ENCODE measurements at regions not wholly inside any gene's neighbourhood (a gene's known extent, or its start where the extent isn't known, plus 50 kb on each side); places are given as distances from the start of the nearest gene placed in this dataset.
"Not testable (repeated sequence)": the region's sequence is repeated elsewhere in the genome, so short reads cannot be mapped to it uniquely, and the experiment has no call there.

- ATAC-seq: no peak
- peaks cover 2% of the 10 kb centered on the region for H3K9me3 Mint-ChIP-seq
- no peaks in the 10 kb centered on the region for H3K36me3 Mint-ChIP-seq
These were observed 372.1 kb upstream of the FAR2 start for GRCh38 chr12:28776913-28777422.

GRCh38 chr12:28777603-28778365 lies 371.3 kb upstream of the FAR2 start:
- Mint-ChIP-seq H3K36me3 (no peaks in the 10 kb centered on the region), H3K4me3 (no peak overlapping the region), H3K9me3 (no peaks in the 10 kb centered on the region), H3K4me1 (peaks cover 7% of the 10 kb centered on the region), H3K27ac (no peak overlapping the region)
- DNase-seq (ENCODE audit: low spot score in 2 of 2): no peak
- ATAC-seq: peak; percentile 80

More at GRCh38 chr12:28776913-28777422, 372.1 kb upstream of the FAR2 start:
- no peak overlapping the region for H3K4me3 Mint-ChIP-seq
- peaks cover 1% of the 10 kb centered on the region for H3K4me1 Mint-ChIP-seq
- no peak for DNase-seq (ENCODE audit: low spot score in 2 of 2)
- H3K27ac Mint-ChIP-seq: no peak overlapping the region

GRCh38 chr12:28780096-28780495 lies 369.0 kb upstream of the FAR2 start:
- ATAC-seq (peak; percentile 58), DNase-seq (ENCODE audit: low spot score in 2 of 2) (no peak)
- no peak overlapping the region for H3K27ac Mint-ChIP-seq
- no peak overlapping the region for H3K4me3 Mint-ChIP-seq
- no peaks in the 10 kb centered on the region for H3K36me3 Mint-ChIP-seq
- H3K4me1 Mint-ChIP-seq: peaks cover 7% of the 10 kb centered on the region
- H3K9me3 Mint-ChIP-seq: no peaks in the 10 kb centered on the region

GRCh38 chr12:28780960-28781359 lies 368.1 kb upstream of the FAR2 start:
- Mint-ChIP-seq H3K9me3 (no peaks in the 10 kb centered on the region), H3K4me3 (no peak overlapping the region), H3K36me3 (no peaks in the 10 kb centered on the region), H3K27ac (no peak overlapping the region), H3K4me1 (peaks cover 7% of the 10 kb centered on the region)
- ATAC-seq: no peak
- no peak for DNase-seq (ENCODE audit: low spot score in 2 of 2)

GRCh38 chr12:28781671-28782652 lies 367.1 kb upstream of the FAR2 start:
- H3K27ac Mint-ChIP-seq: no peak overlapping the region
- peaks cover under 1% of the 10 kb centered on the region for H3K9me3 Mint-ChIP-seq
- no peak for DNase-seq (ENCODE audit: low spot score in 2 of 2)
- no peak overlapping the region for H3K4me3 Mint-ChIP-seq
- peaks cover 7% of the 10 kb centered on the region for H3K4me1 Mint-ChIP-seq
- no peaks in the 10 kb centered on the region for H3K36me3 Mint-ChIP-seq
- no peak for ATAC-seq

GRCh38 chr12:28782812-28783211 lies 366.3 kb upstream of the FAR2 start:
- peaks cover 2% of the 10 kb centered on the region for H3K9me3 Mint-ChIP-seq
- no peak overlapping the region for H3K27ac Mint-ChIP-seq
- no peak overlapping the region for H3K4me3 Mint-ChIP-seq
- no peak for DNase-seq (ENCODE audit: low spot score in 2 of 2)
- H3K36me3 Mint-ChIP-seq: no peaks in the 10 kb centered on the region
- H3K4me1 Mint-ChIP-seq: peaks cover 7% of the 10 kb centered on the region
- no peak for ATAC-seq

GRCh38 chr12:28787151-28787550 lies 361.9 kb upstream of the FAR2 start:
- ATAC-seq (no peak), DNase-seq (ENCODE audit: low spot score in 2 of 2) (no peak)
- Mint-ChIP-seq H3K4me3 (no peak overlapping the region), H3K4me1 (peaks cover 4% of the 10 kb centered on the region), H3K36me3 (no peaks in the 10 kb centered on the region), H3K9me3 (peaks cover 2% of the 10 kb centered on the region), H3K27ac (no peak overlapping the region)

- not testable (repeated sequence) for H3K4me1 Mint-ChIP-seq; H3K27ac Mint-ChIP-seq; ATAC-seq; H3K4me3 Mint-ChIP-seq; H3K9me3 Mint-ChIP-seq; H3K36me3 Mint-ChIP-seq; DNase-seq (ENCODE audit: low spot score in 2 of 2)
These were observed 360.8 kb upstream of the FAR2 start for GRCh38 chr12:28788256-28788655.

GRCh38 chr12:28793581-28794151 lies 355.4 kb upstream of the FAR2 start:
- Mint-ChIP-seq H3K36me3 (no peaks in the 10 kb centered on the region), H3K4me3 (no peak overlapping the region), H3K9me3 (peaks cover 4% of the 10 kb centered on the region), H3K4me1 (no peaks in the 10 kb centered on the region), H3K27ac (no peak overlapping the region)
- ATAC-seq: no peak
- DNase-seq (ENCODE audit: low spot score in 2 of 2): no peak

GRCh38 chr12:28794211-28794610 lies 354.9 kb upstream of the FAR2 start:
- ATAC-seq (no peak), DNase-seq (ENCODE audit: low spot score in 2 of 2) (no peak)
- H3K9me3 Mint-ChIP-seq: peaks cover 4% of the 10 kb centered on the region
- no peaks in the 10 kb centered on the region for H3K36me3 Mint-ChIP-seq
- H3K27ac Mint-ChIP-seq: no peak overlapping the region
- H3K4me1 Mint-ChIP-seq: no peaks in the 10 kb centered on the region
- H3K4me3 Mint-ChIP-seq: no peak overlapping the region

GRCh38 chr12:28794786-28795185 lies 354.3 kb upstream of the FAR2 start:
- ATAC-seq (no peak), DNase-seq (ENCODE audit: low spot score in 2 of 2) (no peak)
- Mint-ChIP-seq H3K4me1 (no peaks in the 10 kb centered on the region), H3K9me3 (peaks cover 4% of the 10 kb centered on the region), H3K36me3 (no peaks in the 10 kb centered on the region), H3K4me3 (no peak overlapping the region), H3K27ac (no peak overlapping the region)

GRCh38 chr12:28795311-28795710 lies 353.8 kb upstream of the FAR2 start:
- Mint-ChIP-seq H3K4me3 (no peak overlapping the region), H3K36me3 (no peaks in the 10 kb centered on the region), H3K4me1 (no peaks in the 10 kb centered on the region), H3K27ac (no peak overlapping the region), H3K9me3 (peaks cover 4% of the 10 kb centered on the region)
- ATAC-seq (no peak), DNase-seq (ENCODE audit: low spot score in 2 of 2) (no peak)

GRCh38 chr12:28799348-28799747 lies 349.7 kb upstream of the FAR2 start:
- Mint-ChIP-seq H3K4me3 (no peak overlapping the region), H3K27ac (no peak overlapping the region), H3K36me3 (no peaks in the 10 kb centered on the region), H3K4me1 (no peaks in the 10 kb centered on the region), H3K9me3 (no peaks in the 10 kb centered on the region)
- DNase-seq (ENCODE audit: low spot score in 2 of 2) (no peak), ATAC-seq (peak; percentile 11)

- no peak overlapping the region for H3K27ac Mint-ChIP-seq
- no peak for DNase-seq (ENCODE audit: low spot score in 2 of 2)
- no peaks in the 10 kb centered on the region for H3K9me3 Mint-ChIP-seq
- no peak for ATAC-seq
- no peaks in the 10 kb centered on the region for H3K4me1 Mint-ChIP-seq
- no peak overlapping the region for H3K4me3 Mint-ChIP-seq
- no peaks in the 10 kb centered on the region for H3K36me3 Mint-ChIP-seq
These were observed 348.9 kb upstream of the FAR2 start for GRCh38 chr12:28800129-28800528.

- no peak for ATAC-seq
- H3K4me3 Mint-ChIP-seq: no peak overlapping the region
- DNase-seq (ENCODE audit: low spot score in 2 of 2): no peak
- no peaks in the 10 kb centered on the region for H3K4me1 Mint-ChIP-seq
- no peaks in the 10 kb centered on the region for H3K36me3 Mint-ChIP-seq
- no peaks in the 10 kb centered on the region for H3K9me3 Mint-ChIP-seq
- no peak overlapping the region for H3K27ac Mint-ChIP-seq
These were observed 346.2 kb upstream of the FAR2 start for GRCh38 chr12:28802706-28803438.

Measured in stimulated activated effector memory CD8-positive, alpha-beta T cell treated with anti-CD3 and anti-CD28 coated beads, Interleukin-12 subunit alpha, Interleukin-12 subunit beta, amount 100 ng/mL, for 72 hours (primary cell).